AG04450 (cell line): ENCODE measurements at regions not wholly inside any gene's neighbourhood (a gene's known extent, or its start where the extent isn't known, plus 50 kb on each side); places are given as distances from the start of the nearest gene placed in this dataset.
"Not testable (repeated sequence)": the region's sequence is repeated elsewhere in the genome, so short reads cannot be mapped to it uniquely, and the experiment has no call there.

Experiments
- CTCF ChIA-PET: fragments of 300-600, 350-600 bp; formaldehyde crosslinking; extraction: SDS; loops from one replicate; lab custom pipeline; 2022; ENCODE audit warnings: antibody characterized with exemption, inconsistent platforms; lab: Charles Lee
- POLR2A ChIA-PET: fragments of 350-600 bp; formaldehyde crosslinking; extraction: SDS; loops from one replicate; lab custom pipeline; 2021; ENCODE audit warnings: antibody characterized with exemption, inconsistent platforms; lab: Yijun Ruan, JAX
- DNase-seq: peaks from one replicate; pipeline ENCODE4 v3.0.0-alpha.2; 2011; ENCODE audit warnings: low read depth, low spot score
- H3K27ac ChIP-seq: one replicate; pipeline ENCODE4 v1.5.1; 2012; ENCODE audit warnings: low read depth, low read length, control low read depth
- H3K27me3 ChIP-seq: one replicate; pipeline ENCODE4 v1.6.0; 2012; ENCODE audit warnings: low read length; ENCODE audit not compliant: control insufficient read depth, insufficient read depth
- H3K4me3 ChIP-seq: 2 replicates; pipeline ENCODE4 v1.5.1; 2011; ENCODE audit warnings: mild to moderate bottlenecking, low read depth, low read length, control low read depth
- H3K9me3 ChIP-seq: 2 replicates; pipeline ENCODE4 v1.5.1; 2012; ENCODE audit warnings: low read length; ENCODE audit not compliant: control insufficient read depth, insufficient read depth
- CTCF ChIP-seq: IDR thresholded peaks from 2 replicates; pipeline ENCODE4 v1.5.1; 2011; ENCODE audit warnings: low read depth, low read length, control low read depth, inconsistent platforms

GRCh38 chr20:25987073-25987927, 290.6 kb upstream of the ZNF337 start:
- DNase-seq, result no peak
- Histone ChIP-seq H3K27ac (no peak overlapping the region), H3K27me3 (no peaks in the 10 kb centered on the region), H3K4me3 (peak overlapping the region; percentile 35), H3K9me3 (peaks cover 31% of the 10 kb centered on the region; the same call in 1 of the 2 replicates)
- CTCF ChIA-PET, result no interaction called here
- POLR2A ChIA-PET, result no interaction called here
- TF ChIP-seq CTCF, result peak; percentile 26

GRCh38 chr20:25985597-25985996, 288.9 kb upstream of the ZNF337 start:
- POLR2A ChIA-PET, result no interaction called here

GRCh38 chr20:25984933-25985332, 288.3 kb upstream of the ZNF337 start:
- TF ChIP-seq CTCF, result no peak
- no peak overlapping the region for H3K27ac ChIP-seq
- H3K4me3 ChIP-seq, result no peak overlapping the region
- ChIA-PET CTCF (no interaction called here), POLR2A (no interaction called here)
- no peak for DNase-seq
- H3K9me3 ChIP-seq, result peaks cover 17% of the 10 kb centered on the region; the same call in 1 of the 2 replicates
- no peaks in the 10 kb centered on the region for H3K27me3 ChIP-seq

More at GRCh38 chr20:25985597-25985996, 288.9 kb upstream of the ZNF337 start:
- Histone ChIP-seq H3K27me3 (no peaks in the 10 kb centered on the region), H3K4me3 (no peak overlapping the region), H3K27ac (no peak overlapping the region), H3K9me3 (peaks cover 21% of the 10 kb centered on the region; the same call in 1 of the 2 replicates)
- DNase-seq, result no peak
- CTCF ChIA-PET, result no interaction called here
- no peak for TF ChIP-seq CTCF

GRCh38 chr20:25982701-25983100, 286.0 kb upstream of the ZNF337 start:
- POLR2A ChIA-PET, H3K4me3 ChIP-seq, H3K27ac ChIP-seq, H3K27me3 ChIP-seq, DNase-seq: not testable (repeated sequence)
- peaks cover 17% of the 10 kb centered on the region; the same call in 1 of the 2 replicates for H3K9me3 ChIP-seq
- CTCF ChIA-PET, result interaction anchor here (0.6 kb wide), 1 partner anchor 8 kb away, joined by 3 read pairs; no protein-coding TSS in a partner anchor

- H3K27me3 ChIP-seq, CTCF ChIA-PET, H3K4me3 ChIP-seq, DNase-seq, POLR2A ChIA-PET, H3K27ac ChIP-seq, H3K9me3 ChIP-seq: not testable (repeated sequence)
Observed at GRCh38 chr20:25978450-25979190, 282.0 kb upstream of the ZNF337 start.

- H3K27ac ChIP-seq, H3K9me3 ChIP-seq, H3K27me3 ChIP-seq, POLR2A ChIA-PET, H3K4me3 ChIP-seq, DNase-seq, CTCF ChIA-PET: not testable (repeated sequence)
Observed at GRCh38 chr20:25975816-25976215, 279.2 kb upstream of the ZNF337 start.

GRCh38 chr20:25965203-25965602, 268.6 kb upstream of the ZNF337 start:
- POLR2A ChIA-PET, H3K27me3 ChIP-seq, CTCF ChIA-PET, H3K4me3 ChIP-seq, DNase-seq, H3K9me3 ChIP-seq, H3K27ac ChIP-seq: not testable (repeated sequence)

GRCh38 chr20:25953876-25954275, 257.2 kb upstream of the ZNF337 start:
- H3K27me3 ChIP-seq, POLR2A ChIA-PET, H3K9me3 ChIP-seq, CTCF ChIA-PET, H3K4me3 ChIP-seq, DNase-seq, H3K27ac ChIP-seq: not testable (repeated sequence)

- DNase-seq, POLR2A ChIA-PET, H3K27me3 ChIP-seq, H3K27ac ChIP-seq, H3K4me3 ChIP-seq, CTCF ChIA-PET, H3K9me3 ChIP-seq: not testable (repeated sequence)
Observed at GRCh38 chr20:25935230-25935629, 238.6 kb upstream of the ZNF337 start.
